Keratinocyte (primary cell): ENCODE measurements at regions not wholly inside any gene's neighbourhood (a gene's known extent, or its start where the extent isn't known, plus 50 kb on each side); places are given as distances from the start of the nearest gene placed in this dataset.

Source experiments
- DNase-seq: peaks from one replicate; pipeline ENCODE4 v3.0.0-alpha.2; 2011; ENCODE audit warnings: low read depth, missing footprints, low spot score
- FAIRE-seq: peaks from 2 replicates; lab custom pipeline; 2011; peaks lifted over from hg19 to GRCh38; lab: Jason Lieb, UNC
- H2AFZ ChIP-seq: 2 replicates; pipeline ENCODE4 v1.6.0; 2012; ENCODE audit warnings: low read length, control low read depth, inconsistent platforms; ENCODE audit not compliant: control insufficient read depth
- H3K27ac ChIP-seq: 2 replicates; pipeline ENCODE4 v1.5.1; 2011; ENCODE audit warnings: low read length; ENCODE audit not compliant: control insufficient read depth, insufficient read depth
- H3K27me3 ChIP-seq: 3 replicates; pipeline ENCODE4 v1.6.0; 2011; ENCODE audit warnings: low read length; ENCODE audit not compliant: control insufficient read depth, insufficient read depth; ENCODE audit errors: extremely low read depth
- H3K36me3 ChIP-seq, 2 experiments: 2 replicates in 1 of 2; 3 replicates in 1 of 2; pipeline ENCODE4 v1.5.1; 2011; ENCODE audit warnings: low read length in 2 of 2, mild to moderate bottlenecking in 1 of 2; ENCODE audit not compliant: control insufficient read depth in 2 of 2, insufficient read depth in 2 of 2; ENCODE audit errors: extremely low read depth in 1 of 2
- H3K4me1 ChIP-seq: 3 replicates; pipeline ENCODE4 v1.5.1; 2011; ENCODE audit warnings: low read length; ENCODE audit not compliant: control insufficient read depth, insufficient read depth; ENCODE audit errors: extremely low read depth
- H3K4me2 ChIP-seq: 3 replicates; pipeline ENCODE4 v1.6.0; 2011; ENCODE audit warnings: low read depth, low read length; ENCODE audit not compliant: control insufficient read depth, insufficient read depth; ENCODE audit errors: extremely low read depth
- H3K4me3 ChIP-seq, 3 experiments: fragments of 200-600 bp in 1 of 3; sonication (generic) in 1 of 3; 2 replicates in 2 of 3; 3 replicates in 1 of 3; pipeline ENCODE4 v1.5.1; 2011 to 2016; ENCODE audit warnings: low read length in 3 of 3, mild to moderate bottlenecking in 3 of 3, control low read depth in 2 of 3, inconsistent platforms in 1 of 3, low read depth in 1 of 3, mixed read lengths in 1 of 3, mixed run types in 1 of 3, moderate library complexity in 1 of 3; ENCODE audit not compliant: control insufficient read depth in 2 of 3, insufficient read depth in 2 of 3; ENCODE audit errors: extremely low read depth in 1 of 3
- H3K79me2 ChIP-seq: 2 replicates; pipeline ENCODE4 v1.6.0; 2012; ENCODE audit warnings: low read length; ENCODE audit not compliant: control insufficient read depth, insufficient read depth
- H3K9ac ChIP-seq: 3 replicates; pipeline ENCODE4 v1.6.0; 2011; ENCODE audit warnings: low read length; ENCODE audit not compliant: control insufficient read depth, insufficient read depth; ENCODE audit errors: extremely low read depth
- H3K9me1 ChIP-seq: 3 replicates; pipeline ENCODE4 v1.6.0; 2011; ENCODE audit warnings: low read length; ENCODE audit not compliant: control insufficient read depth, insufficient read depth; ENCODE audit errors: extremely low read depth
- H3K9me3 ChIP-seq: 2 replicates; pipeline ENCODE4 v1.5.1; 2012; ENCODE audit warnings: low read depth, low read length; ENCODE audit not compliant: control insufficient read depth
- H4K20me1 ChIP-seq: 3 replicates; pipeline ENCODE4 v1.6.0; 2011; ENCODE audit warnings: low read length; ENCODE audit not compliant: control insufficient read depth, insufficient read depth; ENCODE audit errors: extremely low read depth
- EZH2 ChIP-seq: IDR thresholded peaks from one replicate; pipeline ENCODE4 v1.6.1; 2012; ENCODE audit warnings: inconsistent platforms, mild to moderate bottlenecking, low read length, moderate library complexity
- dilution Hi-C: fragments of 300-500 bp; cut with MboI; formaldehyde crosslinking; loops from one replicate; pipeline ENCODE4 v1.7.0; 2020; ENCODE audit warnings: low sequenced_read_pairs; ENCODE audit not compliant: extremely low pct_ligation_motif_present
- TF ChIP-seq, protein P1 (sequence below), 3 experiments: IDR thresholded peaks in 1 of 3; conservative IDR thresholded peaks in 1 of 3; optimal IDR thresholded peaks in 1 of 3; 2 replicates in 2 of 3; 3 replicates in 1 of 3; pipeline versions ENCODE3 to v1.5.1; 2011; ENCODE audit warnings: low read length in 3 of 3, mild to moderate bottlenecking in 3 of 3, moderate library complexity in 2 of 3, control low read depth in 1 of 3, inconsistent platforms in 1 of 3; ENCODE audit not compliant: insufficient read depth in 2 of 3; ENCODE audit errors: extremely low read depth in 1 of 3

DNA sequence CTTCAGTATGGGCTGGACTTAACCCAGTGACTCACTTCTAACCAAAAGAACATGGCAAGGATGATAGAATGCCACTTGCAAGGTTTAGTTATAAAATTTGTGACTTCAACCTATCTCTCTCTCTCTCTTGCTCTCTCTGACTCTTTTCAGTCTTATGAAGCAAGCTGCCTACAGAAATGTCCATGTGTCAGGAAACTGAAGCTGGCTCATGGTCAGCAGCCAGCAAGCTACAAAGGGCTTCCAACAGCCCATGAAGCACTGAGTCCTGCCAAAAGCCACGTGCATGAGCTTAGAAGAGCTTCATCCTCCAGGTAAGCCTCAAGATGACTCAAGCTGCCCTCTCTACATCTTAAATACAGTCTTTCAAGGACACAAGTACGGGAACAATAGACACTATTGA, 100.3 kb downstream of the HS3ST1 start:
- dilution Hi-C loops: no loop called here
- Histone ChIP-seq H4K20me1 (no peaks in the 10 kb centered on the region), H3K79me2 (no peaks in the 10 kb centered on the region), H3K27ac (no peak overlapping the region), H3K4me2 (no peak overlapping the region), H3K9me1 (no peaks in the 10 kb centered on the region), H2AFZ (no peak overlapping the region), H3K9me3 (peaks cover 2% of the 10 kb centered on the region), H3K4me3 (no peak overlapping the region), H3K4me1 (no peaks in the 10 kb centered on the region), H3K27me3 (no peaks in the 10 kb centered on the region), H3K9ac (no peak overlapping the region), H3K36me3 (no peaks in the 10 kb centered on the region)
- no peak for TF ChIP-seq EZH2
- TF ChIP-seq, protein P1, sequence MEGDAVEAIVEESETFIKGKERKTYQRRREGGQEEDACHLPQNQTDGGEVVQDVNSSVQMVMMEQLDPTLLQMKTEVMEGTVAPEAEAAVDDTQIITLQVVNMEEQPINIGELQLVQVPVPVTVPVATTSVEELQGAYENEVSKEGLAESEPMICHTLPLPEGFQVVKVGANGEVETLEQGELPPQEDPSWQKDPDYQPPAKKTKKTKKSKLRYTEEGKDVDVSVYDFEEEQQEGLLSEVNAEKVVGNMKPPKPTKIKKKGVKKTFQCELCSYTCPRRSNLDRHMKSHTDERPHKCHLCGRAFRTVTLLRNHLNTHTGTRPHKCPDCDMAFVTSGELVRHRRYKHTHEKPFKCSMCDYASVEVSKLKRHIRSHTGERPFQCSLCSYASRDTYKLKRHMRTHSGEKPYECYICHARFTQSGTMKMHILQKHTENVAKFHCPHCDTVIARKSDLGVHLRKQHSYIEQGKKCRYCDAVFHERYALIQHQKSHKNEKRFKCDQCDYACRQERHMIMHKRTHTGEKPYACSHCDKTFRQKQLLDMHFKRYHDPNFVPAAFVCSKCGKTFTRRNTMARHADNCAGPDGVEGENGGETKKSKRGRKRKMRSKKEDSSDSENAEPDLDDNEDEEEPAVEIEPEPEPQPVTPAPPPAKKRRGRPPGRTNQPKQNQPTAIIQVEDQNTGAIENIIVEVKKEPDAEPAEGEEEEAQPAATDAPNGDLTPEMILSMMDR (optimal IDR thresholded peaks at IDR 0.05 in 1 of 3, IDR thresholded peaks at IDR 0.05 in 1 of 3, conservative IDR thresholded peaks at IDR 0.05 in 1 of 3; ENCODE audit: extremely low read depth in 1 of 3, insufficient read depth in 2 of 3, low read length in 3 of 3): no peak
- FAIRE-seq: no peak
- DNase-seq: no peak

DNA sequence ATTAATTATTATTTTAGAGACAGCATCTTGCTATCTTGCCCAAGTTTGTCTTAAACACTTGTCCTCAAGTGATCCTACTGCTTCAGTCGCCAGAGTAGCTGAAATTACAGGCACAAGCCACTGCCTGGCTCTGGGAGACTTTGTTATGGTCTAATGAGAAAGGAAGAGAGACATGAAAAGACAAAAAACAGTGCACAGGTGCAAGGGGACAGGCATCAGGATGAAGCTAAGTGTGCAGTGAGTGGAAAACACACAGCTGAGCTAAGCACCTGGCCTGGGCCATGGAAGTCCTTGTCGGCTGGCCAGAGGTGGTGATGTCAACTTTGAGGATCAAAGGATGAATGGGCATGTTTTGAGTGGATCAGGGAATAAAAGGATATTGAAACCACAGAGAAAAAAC, 102.7 kb downstream of the HS3ST1 start:
- Histone ChIP-seq H3K27me3 (no peaks in the 10 kb centered on the region), H3K4me3 (no peak overlapping the region), H3K9me1 (no peaks in the 10 kb centered on the region), H3K4me2 (no peak overlapping the region), H4K20me1 (no peaks in the 10 kb centered on the region), H3K36me3 (no peaks in the 10 kb centered on the region), H2AFZ (no peak overlapping the region), H3K79me2 (no peaks in the 10 kb centered on the region), H3K9me3 (peaks cover 2% of the 10 kb centered on the region), H3K4me1 (no peaks in the 10 kb centered on the region), H3K27ac (no peak overlapping the region), H3K9ac (no peak overlapping the region)
- FAIRE-seq (no peak), DNase-seq (no peak)
- TF ChIP-seq, protein P1 (optimal IDR thresholded peaks at IDR 0.05 in 1 of 3, IDR thresholded peaks at IDR 0.05 in 1 of 3, conservative IDR thresholded peaks at IDR 0.05 in 1 of 3; ENCODE audit: extremely low read depth in 1 of 3, insufficient read depth in 2 of 3, low read length in 3 of 3): no peak
- no peak for TF ChIP-seq EZH2
- dilution Hi-C loops: no loop called here
